HG02610 (cell line): ENCODE measurements at regions not wholly inside any gene's neighbourhood (a gene's known extent, or its start where the extent isn't known, plus 50 kb on each side); places are given as distances from the start of the nearest gene placed in this dataset.

Experiments
- ATAC-seq: cut with Tn5 transposase; IDR thresholded peaks from one replicate; pipeline ENCODE4 v1.9.1; 2021; ENCODE audit warnings: mild to moderate bottlenecking, moderate library complexity; ENCODE audit not compliant: unreplicated experiment

- ATAC-seq: no peak
Measured at GRCh38 chr7:34457329-34457728, 200.7 kb upstream of the NPSR1 start.

GRCh38 chr7:34463830-34464229 is 194.2 kb upstream of the NPSR1 start:
- no peak for ATAC-seq

GRCh38 chr7:34471844-34472243 is 186.2 kb upstream of the NPSR1 start:
- no peak for ATAC-seq

GRCh38 chr7:34486371-34486770 is 171.6 kb upstream of the NPSR1 start:
- ATAC-seq: no peak

- ATAC-seq: no peak
Measured at GRCh38 chr7:34487391-34488115, 170.5 kb upstream of the NPSR1 start.

GRCh38 chr7:34488766-34489165 is 169.3 kb upstream of the NPSR1 start:
- no peak for ATAC-seq

GRCh38 chr7:34491899-34492298 is 166.1 kb upstream of the NPSR1 start:
- no peak for ATAC-seq

- ATAC-seq: no peak
Measured at GRCh38 chr7:34493752-34494151, 164.3 kb upstream of the NPSR1 start.

GRCh38 chr7:34497153-34497777 is 160.8 kb upstream of the NPSR1 start:
- ATAC-seq: no peak

- no peak for ATAC-seq
Measured at GRCh38 chr7:34501156-34501555, 156.9 kb upstream of the NPSR1 start.

- ATAC-seq: no peak
Measured at GRCh38 chr7:34507191-34507590, 150.8 kb upstream of the NPSR1 start.

- ATAC-seq: no peak
Measured at GRCh38 chr7:34523226-34523918, 134.6 kb upstream of the NPSR1 start.

GRCh38 chr7:34530259-34530658 is 127.8 kb upstream of the NPSR1 start:
- no peak for ATAC-seq

GRCh38 chr7:34539003-34539402 is 119.0 kb upstream of the NPSR1 start:
- no peak for ATAC-seq

- ATAC-seq: no peak
Measured at GRCh38 chr7:34544621-34545020, 113.4 kb upstream of the NPSR1 start.

GRCh38 chr7:34550996-34551395 is 107.0 kb upstream of the NPSR1 start:
- ATAC-seq: no peak

GRCh38 chr7:34552502-34552901 is 105.5 kb upstream of the NPSR1 start:
- ATAC-seq: no peak

- no peak for ATAC-seq
Measured at GRCh38 chr7:34558022-34558421, 100.0 kb upstream of the NPSR1 start.

- no peak for ATAC-seq
Measured at GRCh38 chr7:34564091-34564490, 93.9 kb upstream of the NPSR1 start.

- no peak for ATAC-seq
Measured at GRCh38 chr7:34567906-34568305, 90.1 kb upstream of the NPSR1 start.

- ATAC-seq: no peak
Measured at GRCh38 chr7:34569975-34570699, 87.9 kb upstream of the NPSR1 start.
